Psoas muscle (tissue), 7 donors: ENCODE measurements at regions not wholly inside any gene's neighbourhood (a gene's known extent, or its start where the extent isn't known, plus 50 kb on each side); places are given as distances from the start of the nearest gene placed in this dataset.

Experiments
- ATAC-seq, 4 donors: fragments of 200-7000 bp; cut with Tn5 transposase; one replicate each; pipeline ENCODE4 v1.9.1; 2020; ENCODE audit warnings: moderate library complexity in 3 of 4, mild to moderate bottlenecking in 2 of 4
- DNase-seq, 2 donors: peaks; one replicate each; pipeline ENCODE4 v3.0.0-alpha.2; 2020
- H3K27ac ChIP-seq: fragments of 200-600 bp; one replicate; pipeline ENCODE4 v1.8.0; 2022
- H3K27me3 ChIP-seq, 3 donors: fragments of 200-600 bp in 1 of 3; one replicate each; pipeline versions ENCODE4 v1.6.1 to v1.8.0; 2013 to 2022; ENCODE audit warnings: low read length in 2 of 3, mild to moderate bottlenecking in 2 of 3, moderate library complexity in 1 of 3; ENCODE audit not compliant: insufficient read depth in 3 of 3
- H3K36me3 ChIP-seq, 2 donors: fragments of 200-600 bp in 1 of 2; one replicate each; pipeline versions ENCODE4 v1.6.1 to v1.8.0; 2013 to 2022; ENCODE audit warnings: low read depth in 1 of 2, mild to moderate bottlenecking in 1 of 2, moderate library complexity in 1 of 2; ENCODE audit not compliant: insufficient read depth in 1 of 2
- H3K4me1 ChIP-seq: fragments of 200-600 bp; one replicate; pipeline ENCODE4 v1.8.0; 2022
- H3K4me3 ChIP-seq: fragments of 200-600 bp; one replicate; pipeline ENCODE4 v1.8.0; 2022; ENCODE audit warnings: mild to moderate bottlenecking
- H3K9me3 ChIP-seq: fragments of 200-600 bp; one replicate; pipeline ENCODE4 v1.8.0; 2022
- WGBS, 3 donors: extraction: QIAGEN DNeasy Blood & Tissue Kit; methylation state at CpG; one replicate each; pipeline versions ENCODE4 v1.1.6 to v1.1.7; 2013; 5-methylcytosine and 5-hydroxymethylcytosine counted together
- intact Hi-C, 2 donors: fragments of 100-400 bp; cut with DNase I; formaldehyde crosslinking; loops; one replicate each; pipeline versions ENCODE4 v1.11.0 to v1.14.2; 2022
- TF ChIP-seq, protein P1 (sequence below): fragments of 200-600 bp; IDR thresholded peaks from one replicate; pipeline ENCODE4 v1.8.0; 2022; ENCODE audit warnings: antibody characterized with exemption
- donor health status: healthy with polysubstance abuse.
- donor health status: DM: no; HTN: no; CAD: no; lungs with moderate emphysema.
- donor health status: Bipolar disorder and iron deficiency.
- donor health status: healthy.
- donor health status: DM: yes; HTN: yes; CAD: no.
- donor health status: DM: no; HTN: no; CAD: no.
- donor health status: DM: yes; HTN: yes; CAD: no.

DNA sequence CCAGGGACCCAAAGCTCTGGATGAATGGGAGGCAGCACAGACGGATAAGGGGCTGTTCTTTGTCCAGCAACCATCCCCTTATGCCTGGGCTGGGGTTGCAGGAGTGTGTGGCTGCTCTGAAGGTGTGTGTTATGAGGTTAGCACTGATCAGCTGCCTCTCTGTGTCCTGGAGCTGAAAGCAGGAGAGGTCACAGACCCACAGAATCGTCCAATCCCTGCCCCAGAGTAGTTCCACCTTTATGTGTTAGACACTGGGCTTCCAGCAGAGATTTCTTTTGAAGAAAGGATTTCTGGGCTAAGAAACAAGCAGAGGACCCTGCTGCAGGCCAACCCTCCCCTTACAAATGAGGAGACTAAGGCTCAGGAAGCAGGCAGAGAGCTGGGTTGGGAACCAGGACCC lies 62.4 kb downstream of the ARL6IP4 start:
- TF ChIP-seq, protein P1, sequence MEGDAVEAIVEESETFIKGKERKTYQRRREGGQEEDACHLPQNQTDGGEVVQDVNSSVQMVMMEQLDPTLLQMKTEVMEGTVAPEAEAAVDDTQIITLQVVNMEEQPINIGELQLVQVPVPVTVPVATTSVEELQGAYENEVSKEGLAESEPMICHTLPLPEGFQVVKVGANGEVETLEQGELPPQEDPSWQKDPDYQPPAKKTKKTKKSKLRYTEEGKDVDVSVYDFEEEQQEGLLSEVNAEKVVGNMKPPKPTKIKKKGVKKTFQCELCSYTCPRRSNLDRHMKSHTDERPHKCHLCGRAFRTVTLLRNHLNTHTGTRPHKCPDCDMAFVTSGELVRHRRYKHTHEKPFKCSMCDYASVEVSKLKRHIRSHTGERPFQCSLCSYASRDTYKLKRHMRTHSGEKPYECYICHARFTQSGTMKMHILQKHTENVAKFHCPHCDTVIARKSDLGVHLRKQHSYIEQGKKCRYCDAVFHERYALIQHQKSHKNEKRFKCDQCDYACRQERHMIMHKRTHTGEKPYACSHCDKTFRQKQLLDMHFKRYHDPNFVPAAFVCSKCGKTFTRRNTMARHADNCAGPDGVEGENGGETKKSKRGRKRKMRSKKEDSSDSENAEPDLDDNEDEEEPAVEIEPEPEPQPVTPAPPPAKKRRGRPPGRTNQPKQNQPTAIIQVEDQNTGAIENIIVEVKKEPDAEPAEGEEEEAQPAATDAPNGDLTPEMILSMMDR: no peak
- WGBS, 3 donors: 82 to 89% (median 84%) methylated on average over 2 of the region's 2 CpGs
- Histone ChIP-seq H3K4me3 (no peak overlapping the region), H3K27me3 (no peaks in the 10 kb centered on the region), H3K4me1 (peaks cover 24% of the 10 kb centered on the region), H3K9me3 (no peaks in the 10 kb centered on the region), H3K27ac (no peak overlapping the region), H3K36me3 (no peaks in the 10 kb centered on the region)
- DNase-seq (no peak), ATAC-seq (no peak)
- intact Hi-C loops: loop anchor here (1.0 to 5.0 kb wide), 4 partner anchors 108 to 198 kb away; partner anchors contain the start of genes PITPNM2 (in 2 of the 2), MPHOSPH9 (in 1 of the 2) and MTRFR (in 1 of the 2)

DNA sequence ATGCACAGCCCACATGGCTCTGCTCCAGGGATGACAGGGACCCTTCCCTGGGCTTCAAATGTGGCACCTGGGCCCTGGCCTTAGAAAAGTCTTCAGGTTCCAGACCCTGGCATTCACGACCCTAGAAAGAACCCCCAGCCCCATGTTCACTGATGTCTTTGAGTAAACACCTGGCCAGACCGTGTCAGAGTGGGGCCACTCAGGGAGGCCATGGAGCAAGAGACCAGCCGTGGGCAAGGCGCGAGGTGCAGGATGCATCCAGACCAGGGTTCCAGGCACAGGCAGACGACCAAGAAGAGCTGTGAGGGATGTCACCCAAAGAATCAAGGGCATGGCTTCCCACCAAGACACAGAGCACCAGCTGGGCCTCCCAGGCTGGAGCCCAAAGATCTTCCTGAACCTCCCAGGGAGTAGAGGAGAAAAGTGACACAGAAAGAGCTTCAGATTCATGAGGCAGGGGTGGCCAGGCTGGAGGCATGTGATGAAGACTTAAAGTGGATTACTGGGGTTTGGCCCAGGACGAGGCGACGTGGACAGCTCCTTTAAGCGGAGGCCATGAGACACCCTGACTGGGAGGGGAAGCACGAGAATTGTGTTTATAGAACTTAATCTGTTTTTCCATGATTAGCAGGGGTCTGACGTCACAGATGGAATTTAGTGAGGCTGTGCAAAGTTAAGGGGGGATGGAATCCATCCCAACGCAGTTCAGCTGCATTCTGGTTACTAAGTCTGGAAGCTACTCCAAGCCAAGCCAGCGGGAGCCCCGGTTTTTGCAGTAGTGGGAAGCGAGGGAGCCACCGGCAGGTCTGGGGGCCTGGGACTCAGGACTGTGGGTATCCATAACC lies 61.6 kb downstream of the ARL6IP4 start:
- 57 to 64% (median 58%) methylated on average over 17 of the region's 17 CpGs for WGBS, 3 donors

DNA sequence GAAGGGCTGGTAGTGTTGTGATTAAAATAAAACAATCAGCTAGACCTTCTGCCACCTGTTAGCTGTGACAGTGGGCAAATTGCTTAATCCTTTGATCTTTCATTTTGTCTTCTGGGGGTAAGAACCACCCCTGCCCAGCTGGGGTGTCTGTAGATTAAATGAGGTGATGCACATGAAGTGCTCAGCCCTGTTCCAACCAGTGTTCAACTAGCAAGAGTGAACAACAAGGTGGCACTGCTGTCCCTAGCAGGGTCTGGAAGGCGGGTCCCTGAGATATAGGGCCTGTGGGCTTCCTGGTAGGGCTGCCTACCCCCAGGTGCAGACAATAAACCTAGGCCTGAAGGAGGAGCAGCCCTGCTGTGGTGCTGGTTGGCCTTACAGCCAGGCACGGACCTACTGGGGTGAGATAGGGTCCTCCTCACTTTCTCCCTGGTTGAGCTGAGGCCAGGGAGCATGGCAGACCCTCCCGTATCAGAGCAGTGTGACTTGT lies 60.6 kb downstream of the ARL6IP4 start:
- Histone ChIP-seq H3K4me1 (peaks cover 21% of the 10 kb centered on the region), H3K27ac (no peak overlapping the region), H3K9me3 (no peaks in the 10 kb centered on the region), H3K4me3 (no peak overlapping the region), H3K27me3 (no peaks in the 10 kb centered on the region), H3K36me3 (no peaks in the 10 kb centered on the region)
- ATAC-seq (no peak), DNase-seq (no peak)
- intact Hi-C loops: loop anchor here in 1 of 2 donors (5.0 kb wide), 1 partner anchor 191 kb away; the partner anchor contains the start of genes MPHOSPH9 and MTRFR
- WGBS, 3 donors: 80 to 90% (median 86%) methylated on average over 3 of the region's 3 CpGs
- TF ChIP-seq, protein P1: no peak

More for the DNA sequence above, 61.6 kb downstream of the ARL6IP4 start:
- no peak for DNase-seq
- no peak overlapping the region for H3K4me3 ChIP-seq
- no peaks in the 10 kb centered on the region for H3K36me3 ChIP-seq
- H3K27me3 ChIP-seq: no peaks in the 10 kb centered on the region
- H3K27ac ChIP-seq: no peak overlapping the region
- TF ChIP-seq, protein P1: no peak
- no peak for ATAC-seq
- H3K4me1 ChIP-seq: peaks cover 24% of the 10 kb centered on the region
- intact Hi-C loops: loop anchor here (2.0 to 5.0 kb wide), 3 partner anchors 109 to 199 kb away; partner anchors contain the start of genes MPHOSPH9 (in 1 of the 2), MTRFR (in 1 of the 2) and PITPNM2 (in 1 of the 2)
- H3K9me3 ChIP-seq: no peaks in the 10 kb centered on the region

DNA sequence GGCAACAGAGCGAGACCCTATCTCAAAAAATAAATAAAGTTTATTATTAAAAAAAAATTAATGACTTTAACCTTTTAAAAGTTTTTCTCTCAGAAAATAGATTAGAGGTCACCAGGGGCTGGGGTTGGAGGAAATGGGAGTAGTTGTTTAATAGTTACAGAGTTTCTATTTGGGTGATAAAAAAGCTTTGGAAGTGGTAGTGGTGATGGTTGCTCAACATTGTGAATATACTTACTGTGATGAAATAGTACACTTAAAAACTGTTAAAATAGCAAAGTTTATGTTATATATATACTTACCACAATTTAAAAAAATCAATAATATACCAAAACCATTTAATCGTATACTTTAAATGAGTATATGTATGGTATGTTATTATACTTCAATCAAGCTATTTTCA lies 59.6 kb downstream of the ARL6IP4 start:
- Histone ChIP-seq H3K4me1 (peaks cover 21% of the 10 kb centered on the region), H3K9me3 (no peaks in the 10 kb centered on the region), H3K4me3 (no peak overlapping the region), H3K27ac (no peak overlapping the region), H3K36me3 (no peaks in the 10 kb centered on the region), H3K27me3 (no peaks in the 10 kb centered on the region)
- intact Hi-C loops: loop anchor here in 1 of 2 donors (5.0 kb wide), 1 partner anchor 192 kb away; the partner anchor contains the start of genes MPHOSPH9 and MTRFR
- TF ChIP-seq, protein P1: no peak
- 95 to 99% (median 96%) methylated on average over 2 of the region's 2 CpGs for WGBS, 3 donors
- no peak for ATAC-seq
- DNase-seq: no peak
